ENCODE measurements at regions not wholly inside any gene's neighbourhood (a gene's known extent, or its start where the extent isn't known, plus 50 kb on each side); places are given as distances from the start of the nearest gene placed in this dataset.
"Not testable (repeated sequence)": the region's sequence is repeated elsewhere in the genome, so short reads cannot be mapped to it uniquely, and the experiment has no call there.

DNA sequence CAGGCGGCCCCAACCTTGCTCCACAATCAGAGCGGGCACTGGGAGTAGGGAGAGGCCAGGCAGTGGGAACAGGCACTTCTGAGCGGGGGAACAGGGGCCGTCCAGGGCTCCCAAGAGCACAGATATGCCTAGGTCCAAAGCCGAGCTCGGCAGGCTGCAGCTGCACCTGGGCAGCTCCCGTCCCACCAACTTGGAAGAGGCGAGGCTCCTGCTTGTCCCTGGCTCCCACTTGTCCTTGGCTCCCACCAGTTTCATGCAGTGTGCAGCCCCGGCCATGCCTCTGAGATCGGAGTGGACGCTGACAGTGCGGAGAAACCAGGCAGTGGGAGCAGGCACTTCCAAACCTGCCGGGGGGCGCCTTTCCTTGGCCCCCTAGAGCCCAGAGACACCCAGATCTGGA, 84.0 kb upstream of the XAGE2 start:
- no peaks in the 10 kb centered on the region for H3K4me1 ChIP-seq (ENCODE audit: insufficient read depth)
- no peak for DNase-seq (ENCODE audit: low spot score)
- H3K4me3 ChIP-seq, result no peak overlapping the region
- no peak overlapping the region for H3K27ac ChIP-seq
- WGBS (ENCODE audit: low lambda C conversion rate, missing lambda C conversion rate), result 88% methylated on average over 14 of the region's 14 CpGs
- no peaks in the 10 kb centered on the region for H3K79me2 ChIP-seq
- H3K4me2 ChIP-seq, result no peak overlapping the region
- H3K9me2 ChIP-seq (replicated peaks; ENCODE audit: insufficient read depth), result no peaks in the 10 kb centered on the region
- no peak overlapping the region for H2AFZ ChIP-seq
- H3K27me3 ChIP-seq, result no peaks in the 10 kb centered on the region
- no peaks in the 10 kb centered on the region for H3K9me3 ChIP-seq (ENCODE audit: low read depth)
- no peaks in the 10 kb centered on the region for H3K36me3 ChIP-seq (replicated peaks; ENCODE audit: insufficient read depth, low read depth)
- TF ChIP-seq, protein P1, sequence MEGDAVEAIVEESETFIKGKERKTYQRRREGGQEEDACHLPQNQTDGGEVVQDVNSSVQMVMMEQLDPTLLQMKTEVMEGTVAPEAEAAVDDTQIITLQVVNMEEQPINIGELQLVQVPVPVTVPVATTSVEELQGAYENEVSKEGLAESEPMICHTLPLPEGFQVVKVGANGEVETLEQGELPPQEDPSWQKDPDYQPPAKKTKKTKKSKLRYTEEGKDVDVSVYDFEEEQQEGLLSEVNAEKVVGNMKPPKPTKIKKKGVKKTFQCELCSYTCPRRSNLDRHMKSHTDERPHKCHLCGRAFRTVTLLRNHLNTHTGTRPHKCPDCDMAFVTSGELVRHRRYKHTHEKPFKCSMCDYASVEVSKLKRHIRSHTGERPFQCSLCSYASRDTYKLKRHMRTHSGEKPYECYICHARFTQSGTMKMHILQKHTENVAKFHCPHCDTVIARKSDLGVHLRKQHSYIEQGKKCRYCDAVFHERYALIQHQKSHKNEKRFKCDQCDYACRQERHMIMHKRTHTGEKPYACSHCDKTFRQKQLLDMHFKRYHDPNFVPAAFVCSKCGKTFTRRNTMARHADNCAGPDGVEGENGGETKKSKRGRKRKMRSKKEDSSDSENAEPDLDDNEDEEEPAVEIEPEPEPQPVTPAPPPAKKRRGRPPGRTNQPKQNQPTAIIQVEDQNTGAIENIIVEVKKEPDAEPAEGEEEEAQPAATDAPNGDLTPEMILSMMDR (IDR thresholded peaks at IDR 0.05; ENCODE audit: poor library complexity), result no peak
- TF ChIP-seq EZH2phosphoT487 (IDR thresholded peaks at IDR 0.05; ENCODE audit: low read depth, severe bottlenecking, unreplicated experiment) (no peak), EZH2 (IDR thresholded peaks at IDR 0.05; ENCODE audit: borderline replicate concordance) (no peak)
- no peaks in the 10 kb centered on the region for H4K20me1 ChIP-seq (ENCODE audit: insufficient read depth, poor library complexity, severe bottlenecking)

DNA sequence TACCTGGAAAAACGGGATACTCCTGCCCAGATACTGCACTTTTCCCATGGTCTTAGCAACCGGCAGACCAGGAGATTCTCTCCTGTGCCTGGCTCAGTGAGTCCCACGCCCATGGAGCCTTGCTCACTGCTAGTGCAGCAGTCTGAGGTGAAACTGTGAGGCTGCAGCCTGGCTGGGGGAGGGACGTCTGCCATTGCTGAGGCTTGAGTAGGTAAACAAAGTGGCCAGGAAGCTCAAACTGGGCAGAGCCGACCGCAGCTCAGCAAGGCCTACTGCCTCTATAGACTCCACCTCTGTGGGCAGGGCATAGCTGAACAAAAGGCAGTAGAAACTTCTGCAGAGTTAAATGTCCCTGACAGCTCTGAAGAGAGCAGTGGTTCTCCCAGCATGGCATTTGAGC, 69.9 kb upstream of the XAGE2 start:
- not testable (repeated sequence) for H3K36me3 ChIP-seq (replicated peaks; ENCODE audit: insufficient read depth, low read depth); H3K4me3 ChIP-seq; DNase-seq (ENCODE audit: low spot score); H3K4me2 ChIP-seq; H3K27ac ChIP-seq; H3K79me2 ChIP-seq; H4K20me1 ChIP-seq (ENCODE audit: insufficient read depth, poor library complexity, severe bottlenecking); H2AFZ ChIP-seq; H3K9me3 ChIP-seq (ENCODE audit: low read depth); H3K9me2 ChIP-seq (replicated peaks; ENCODE audit: insufficient read depth); H3K27me3 ChIP-seq; H3K4me1 ChIP-seq (ENCODE audit: insufficient read depth)
- 56% methylated on average over 6 of the region's 6 CpGs for WGBS (ENCODE audit: low lambda C conversion rate, missing lambda C conversion rate)

DNA sequence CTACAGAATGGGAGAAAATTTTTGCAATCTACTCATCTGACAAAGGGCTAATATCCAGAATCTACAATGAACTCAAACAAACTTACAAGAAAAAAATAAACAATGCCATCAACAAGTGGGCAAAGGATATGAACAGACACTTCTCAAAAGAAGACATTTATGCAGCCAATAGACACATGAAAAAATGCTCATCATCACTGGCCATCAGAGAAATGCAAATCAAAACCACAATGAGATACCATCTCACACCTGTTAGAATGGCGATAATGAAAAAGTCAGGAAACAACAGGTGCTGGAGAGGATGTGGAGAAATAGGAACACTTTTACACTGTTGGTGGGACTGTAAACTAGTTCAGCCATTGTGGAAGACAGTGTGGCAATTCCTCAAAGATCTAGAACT, 60.3 kb upstream of the XAGE2 start:
- not testable (repeated sequence) for H3K4me3 ChIP-seq; H3K9me2 ChIP-seq (replicated peaks; ENCODE audit: insufficient read depth); H3K4me2 ChIP-seq; H4K20me1 ChIP-seq (ENCODE audit: insufficient read depth, poor library complexity, severe bottlenecking); H3K27ac ChIP-seq; H3K36me3 ChIP-seq (replicated peaks; ENCODE audit: insufficient read depth, low read depth); H3K9me3 ChIP-seq (ENCODE audit: low read depth); DNase-seq (ENCODE audit: low spot score); H3K79me2 ChIP-seq; H2AFZ ChIP-seq; H3K27me3 ChIP-seq; H3K4me1 ChIP-seq (ENCODE audit: insufficient read depth)
- 96% methylated on average over 1 of the region's 1 CpG for WGBS (ENCODE audit: low lambda C conversion rate, missing lambda C conversion rate)
